PC-9 (cell line): ENCODE measurements at regions not wholly inside any gene's neighbourhood (a gene's known extent, or its start where the extent isn't known, plus 50 kb on each side); places are given as distances from the start of the nearest gene placed in this dataset.

Experiments used
- BruUV-seq: library from RNA; stranded (reverse); fragments of 400-500 nt; replicated peaks from 2 replicates; lab custom pipeline; 2021; lab: Mats Ljungman, UMichigan
- CTCF ChIA-PET: fragments of 300-600 bp; sonication (Branson Sonifier 250); formaldehyde crosslinking; loops from one replicate; lab custom pipeline; 2022; ENCODE audit warnings: antibody characterized with exemption; lab: Charles Lee
- POLR2A ChIA-PET: fragments of 300-600 bp; sonication (Branson Sonifier 250); formaldehyde crosslinking; loops from one replicate; lab custom pipeline; 2022; ENCODE audit warnings: antibody characterized with exemption; ENCODE audit not compliant: unreplicated experiment; lab: Charles Lee
- DNase-seq, 2 experiments: peaks; one replicate each; pipeline versions ENCODE4 v3.0.0 to v3.0.0-alpha.2; 2015 to 2022; ENCODE audit warnings: mixed read lengths in 1 of 2
- H2AFZ ChIP-seq: fragments of 200-600 bp; sonication (generic); 2 replicates; pipeline ENCODE4 v1.8.1; 2017; ENCODE audit warnings: antibody characterized with exemption
- H3F3A ChIP-seq: fragments of 200-600 bp; sonication (generic); 2 replicates; pipeline ENCODE4 v1.8.1; 2017; ENCODE audit warnings: antibody characterized with exemption, mild to moderate bottlenecking, low read depth; ENCODE audit not compliant: insufficient read depth
- H3K27ac ChIP-seq: fragments of 200-600 bp; sonication (generic); 2 replicates; pipeline ENCODE4 v1.6.1; 2016; ENCODE audit warnings: mixed run types
- H3K27me3 ChIP-seq: fragments of 200-600 bp; sonication (generic); 2 replicates; pipeline ENCODE4 v1.6.1; 2016; ENCODE audit warnings: low read depth, mixed run types; ENCODE audit not compliant: insufficient read depth
- H3K36me3 ChIP-seq: fragments of 200-600 bp; sonication (generic); 2 replicates; pipeline ENCODE4 v1.6.1; 2016; ENCODE audit warnings: low read depth, mixed run types
- H3K4me1 ChIP-seq: fragments of 200-600 bp; sonication (generic); replicated peaks from 2 replicates; pipeline ENCODE4 v1.6.1; 2016; ENCODE audit warnings: mixed run types; ENCODE audit not compliant: insufficient read depth
- H3K4me2 ChIP-seq: fragments of 200-600 bp; sonication (generic); 2 replicates; pipeline ENCODE4 v1.6.1; 2017; ENCODE audit warnings: mixed run types
- H3K4me3 ChIP-seq: fragments of 200-600 bp; sonication (generic); 2 replicates; pipeline ENCODE4 v1.6.1; 2016; ENCODE audit warnings: mixed run types
- H3K79me2 ChIP-seq: fragments of 200-600 bp; sonication (generic); 2 replicates; pipeline ENCODE4 v1.6.1; 2017; ENCODE audit warnings: low read depth, mixed run types
- H3K9me2 ChIP-seq: fragments of 200-600 bp; sonication (generic); 2 replicates; pipeline ENCODE4 v1.8.1; 2017; ENCODE audit warnings: mild to moderate bottlenecking; ENCODE audit not compliant: insufficient read depth
- H3K9me3 ChIP-seq: fragments of 200-600 bp; sonication (generic); 2 replicates; pipeline ENCODE4 v1.8.1; 2016; ENCODE audit warnings: low read depth; ENCODE audit not compliant: insufficient read depth
- H4K20me1 ChIP-seq: fragments of 200-600 bp; sonication (generic); 2 replicates; pipeline ENCODE4 v1.8.1; 2017; ENCODE audit not compliant: insufficient read depth
- CTCF ChIP-seq: fragments of 200-600 bp; sonication (generic); conservative IDR thresholded peaks from 2 replicates; pipeline ENCODE4 v1.6.1; 2017; ENCODE audit warnings: mixed run types, antibody characterized with exemption, mild to moderate bottlenecking, moderate library complexity
- EZH2 ChIP-seq: fragments of 200-600 bp; sonication (generic); IDR thresholded peaks from 2 replicates; pipeline ENCODE4 v1.8.0; 2017; ENCODE audit warnings: antibody characterized with exemption, low read depth
- intact Hi-C: fragments of 100-400 bp; cut with micrococcal nuclease; formaldehyde crosslinking; loops from one replicate; pipeline ENCODE4 v1.10.0; 2022; ENCODE audit not compliant: unreplicated experiment

- Histone ChIP-seq H3K4me3 (no peak overlapping the region), H3K9me3 (no peaks in the 10 kb centered on the region), H3K4me2 (no peak overlapping the region), H3K4me1 (no peaks in the 10 kb centered on the region), H3K36me3 (no peaks in the 10 kb centered on the region), H4K20me1 (no peaks in the 10 kb centered on the region), H3K9me2 (no peaks in the 10 kb centered on the region), H3F3A (no peaks in the 10 kb centered on the region), H3K79me2 (no peaks in the 10 kb centered on the region), H2AFZ (no peak overlapping the region), H3K27me3 (peaks cover 54% of the 10 kb centered on the region), H3K27ac (no peak overlapping the region)
- POLR2A ChIA-PET, result no interaction called here
- CTCF ChIA-PET, result no interaction called here
- TF ChIP-seq EZH2 (no peak), CTCF (no peak)
- no peak for DNase-seq
- BruUV-seq, result no TSS peak
- intact Hi-C loops, result no loop called here
These were observed 71.9 kb upstream of the ZNF507 start for GRCh38 chr19:32273483-32273882.

GRCh38 chr19:32287086-32287485 is 58.3 kb upstream of the ZNF507 start:
- H3K27me3 ChIP-seq, result peaks cover 79% of the 10 kb centered on the region
- H4K20me1 ChIP-seq, result no peaks in the 10 kb centered on the region
- H3K79me2 ChIP-seq, result no peaks in the 10 kb centered on the region
- TF ChIP-seq CTCF (no peak), EZH2 (no peak)
- H3K27ac ChIP-seq, result no peak overlapping the region
- ChIA-PET POLR2A (interaction anchor here (0.5 kb wide), 1 partner anchor 119 kb away, joined by 4 read pairs; no protein-coding TSS in a partner anchor), CTCF (no interaction called here)
- no peaks in the 10 kb centered on the region for H3K4me1 ChIP-seq
- H3K9me3 ChIP-seq, result no peaks in the 10 kb centered on the region
- no peaks in the 10 kb centered on the region for H3K36me3 ChIP-seq
- H3K4me2 ChIP-seq, result no peak overlapping the region
- no peaks in the 10 kb centered on the region for H3F3A ChIP-seq
- BruUV-seq, result no TSS peak
- intact Hi-C loops, result no loop called here
- no peak overlapping the region for H2AFZ ChIP-seq
- DNase-seq, result no peak
- no peaks in the 10 kb centered on the region for H3K9me2 ChIP-seq
- H3K4me3 ChIP-seq, result no peak overlapping the region

GRCh38 chr19:32287811-32288227 is 57.6 kb upstream of the ZNF507 start:
- H3K36me3 ChIP-seq, result no peaks in the 10 kb centered on the region
- BruUV-seq, result no TSS peak
- ChIA-PET CTCF (no interaction called here), POLR2A (no interaction called here)
- no peaks in the 10 kb centered on the region for H3K79me2 ChIP-seq
- TF ChIP-seq CTCF (peak; percentile 54; the same call in 1 of the 2 replicates), EZH2 (no peak)
- H3K9me2 ChIP-seq, result no peaks in the 10 kb centered on the region
- no peaks in the 10 kb centered on the region for H3F3A ChIP-seq
- DNase-seq, result peak in 1 of 2 experiments; percentile 35
- no peaks in the 10 kb centered on the region for H4K20me1 ChIP-seq
- no peaks in the 10 kb centered on the region for H3K9me3 ChIP-seq
- H3K4me1 ChIP-seq, result no peaks in the 10 kb centered on the region
- H3K27ac ChIP-seq, result no peak overlapping the region
- H3K27me3 ChIP-seq, result peaks cover 72% of the 10 kb centered on the region
- intact Hi-C loops, result loop anchor here (2.0 kb wide), 1 partner anchor 283 kb away; no protein-coding TSS in a partner anchor
- H2AFZ ChIP-seq, result no peak overlapping the region
- no peak overlapping the region for H3K4me3 ChIP-seq
- H3K4me2 ChIP-seq, result no peak overlapping the region
